Astrocyte of the spinal cord (primary cell): ENCODE measurements at regions not wholly inside any gene's neighbourhood (a gene's known extent, or its start where the extent isn't known, plus 50 kb on each side); places are given as distances from the start of the nearest gene placed in this dataset.
"Not testable (repeated sequence)": the region's sequence is repeated elsewhere in the genome, so short reads cannot be mapped to it uniquely, and the experiment has no call there.

Source experiments
- DNase-seq: peaks from one replicate; pipeline ENCODE4 v3.0.0; 2011; ENCODE audit warnings: low read depth, low spot score
- H3K4me3 ChIP-seq: 2 replicates; pipeline ENCODE4 v1.5.1; 2011; ENCODE audit warnings: low read depth, mild to moderate bottlenecking, low read length, moderate library complexity
- in situ Hi-C: cut with HindIII; loops from 2 replicates; pipeline ENCODE4 v1.10.0; 2017; ENCODE audit warnings: low sequenced_read_pairs
- TF ChIP-seq, protein P1 (sequence below): IDR thresholded peaks from 2 replicates; pipeline ENCODE4 v1.5.1; 2012; ENCODE audit warnings: low read depth, mild to moderate bottlenecking, low read length, inconsistent platforms

DNA sequence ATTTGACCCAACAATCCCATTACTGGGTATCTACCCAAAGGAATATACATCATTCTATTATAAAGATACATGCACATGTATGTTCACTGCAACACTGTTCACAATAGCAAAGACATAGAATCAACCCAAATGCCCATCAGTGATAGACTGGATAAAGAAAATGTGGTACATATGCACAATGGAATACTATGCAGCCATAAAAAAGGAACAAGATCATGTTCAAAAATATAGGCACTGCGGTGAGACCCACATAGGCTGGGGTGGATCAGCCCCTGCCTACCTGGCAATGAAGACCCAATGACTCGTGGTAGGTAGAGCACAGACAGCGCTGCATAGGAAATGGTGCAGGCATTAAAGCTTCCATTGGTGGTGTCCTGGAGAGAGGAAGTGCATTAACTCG is 88.6 kb upstream of the NFIL3 start:
- in situ Hi-C loops, H3K4me3 ChIP-seq, DNase-seq: not testable (repeated sequence)

DNA sequence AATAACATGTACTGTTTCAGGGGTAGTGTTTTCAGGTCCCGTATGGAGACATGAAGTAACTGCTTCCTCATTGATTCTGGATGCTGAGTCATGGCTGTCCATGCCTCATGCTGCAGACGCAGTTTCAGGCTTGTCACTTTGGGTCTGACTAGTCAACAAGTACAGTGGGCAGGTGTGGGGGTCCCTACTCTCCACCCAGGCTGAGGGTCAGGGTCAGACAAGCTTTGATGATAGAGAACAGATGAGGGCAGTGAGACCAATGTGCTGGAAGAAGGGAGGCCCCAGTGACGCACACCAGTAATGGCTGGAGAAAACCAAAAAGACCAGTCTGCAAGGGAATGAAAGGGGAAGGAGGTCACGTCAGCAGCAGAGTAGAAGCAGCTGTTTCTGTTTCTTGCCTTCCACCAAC is 80.0 kb upstream of the NFIL3 start:
- no peak for DNase-seq

DNA sequence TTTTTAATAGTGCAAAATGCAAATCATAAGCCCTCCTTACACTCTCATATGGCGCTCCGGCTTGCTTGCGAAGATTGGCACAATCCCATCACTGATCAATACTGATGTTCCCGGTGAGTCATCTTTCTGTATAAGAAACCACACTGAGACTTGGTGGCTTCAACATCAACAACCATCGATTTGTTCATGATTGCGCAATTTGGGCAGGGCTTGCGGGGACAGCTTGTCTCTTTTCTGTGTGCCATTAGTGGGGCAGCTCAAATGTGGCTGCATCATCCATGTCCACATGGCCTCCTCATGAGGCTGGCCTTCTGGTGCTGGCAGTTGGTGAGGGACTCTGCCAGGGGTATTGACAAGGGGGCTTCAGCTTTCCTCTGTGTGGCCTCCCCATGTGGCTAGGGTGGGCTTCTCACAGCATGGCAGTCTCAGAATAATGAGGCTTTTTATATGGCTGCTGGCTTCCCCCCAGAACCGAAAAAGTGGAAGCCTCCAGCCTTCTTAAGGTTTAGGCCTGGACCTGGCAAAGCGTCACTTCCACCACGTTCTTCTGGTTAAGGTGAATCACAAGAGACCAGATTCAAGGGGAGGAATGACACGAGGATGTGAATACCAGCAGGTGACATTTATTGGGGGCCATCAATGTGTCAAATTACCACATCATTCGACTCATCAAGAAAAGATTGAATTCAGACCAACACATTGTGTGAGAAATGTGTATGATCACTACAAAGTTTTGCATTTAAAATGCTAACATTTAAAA is 79.5 kb upstream of the NFIL3 start:
- no peak for DNase-seq
- no peak overlapping the region for H3K4me3 ChIP-seq
- TF ChIP-seq, protein P1, sequence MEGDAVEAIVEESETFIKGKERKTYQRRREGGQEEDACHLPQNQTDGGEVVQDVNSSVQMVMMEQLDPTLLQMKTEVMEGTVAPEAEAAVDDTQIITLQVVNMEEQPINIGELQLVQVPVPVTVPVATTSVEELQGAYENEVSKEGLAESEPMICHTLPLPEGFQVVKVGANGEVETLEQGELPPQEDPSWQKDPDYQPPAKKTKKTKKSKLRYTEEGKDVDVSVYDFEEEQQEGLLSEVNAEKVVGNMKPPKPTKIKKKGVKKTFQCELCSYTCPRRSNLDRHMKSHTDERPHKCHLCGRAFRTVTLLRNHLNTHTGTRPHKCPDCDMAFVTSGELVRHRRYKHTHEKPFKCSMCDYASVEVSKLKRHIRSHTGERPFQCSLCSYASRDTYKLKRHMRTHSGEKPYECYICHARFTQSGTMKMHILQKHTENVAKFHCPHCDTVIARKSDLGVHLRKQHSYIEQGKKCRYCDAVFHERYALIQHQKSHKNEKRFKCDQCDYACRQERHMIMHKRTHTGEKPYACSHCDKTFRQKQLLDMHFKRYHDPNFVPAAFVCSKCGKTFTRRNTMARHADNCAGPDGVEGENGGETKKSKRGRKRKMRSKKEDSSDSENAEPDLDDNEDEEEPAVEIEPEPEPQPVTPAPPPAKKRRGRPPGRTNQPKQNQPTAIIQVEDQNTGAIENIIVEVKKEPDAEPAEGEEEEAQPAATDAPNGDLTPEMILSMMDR: no peak
- in situ Hi-C loops: no loop called here

More for the DNA sequence above, 80.0 kb upstream of the NFIL3 start:
- no peak overlapping the region for H3K4me3 ChIP-seq
- TF ChIP-seq, protein P1: no peak
- in situ Hi-C loops: no loop called here

DNA sequence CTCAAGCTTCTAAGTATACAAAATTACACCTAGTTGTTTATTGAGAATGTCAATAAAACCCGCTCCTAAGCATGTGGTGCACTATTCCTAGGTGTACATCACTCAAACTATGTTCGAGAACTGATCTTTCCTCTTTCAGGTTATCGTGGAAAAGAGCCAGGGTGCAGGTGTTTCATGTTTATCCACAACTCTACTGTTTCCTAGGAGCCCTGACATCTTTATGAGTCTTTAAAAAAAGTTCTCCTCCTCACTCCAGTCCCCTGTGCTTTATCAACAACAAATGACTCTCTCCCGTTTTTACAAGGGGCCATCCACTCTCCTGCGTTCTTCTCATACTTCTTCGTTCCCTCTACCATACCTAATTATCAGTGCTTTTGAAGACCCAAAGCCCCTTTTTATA is 78.8 kb upstream of the NFIL3 start:
- in situ Hi-C loops: no loop called here
- DNase-seq: no peak
- no peak overlapping the region for H3K4me3 ChIP-seq
- TF ChIP-seq, protein P1: no peak

DNA sequence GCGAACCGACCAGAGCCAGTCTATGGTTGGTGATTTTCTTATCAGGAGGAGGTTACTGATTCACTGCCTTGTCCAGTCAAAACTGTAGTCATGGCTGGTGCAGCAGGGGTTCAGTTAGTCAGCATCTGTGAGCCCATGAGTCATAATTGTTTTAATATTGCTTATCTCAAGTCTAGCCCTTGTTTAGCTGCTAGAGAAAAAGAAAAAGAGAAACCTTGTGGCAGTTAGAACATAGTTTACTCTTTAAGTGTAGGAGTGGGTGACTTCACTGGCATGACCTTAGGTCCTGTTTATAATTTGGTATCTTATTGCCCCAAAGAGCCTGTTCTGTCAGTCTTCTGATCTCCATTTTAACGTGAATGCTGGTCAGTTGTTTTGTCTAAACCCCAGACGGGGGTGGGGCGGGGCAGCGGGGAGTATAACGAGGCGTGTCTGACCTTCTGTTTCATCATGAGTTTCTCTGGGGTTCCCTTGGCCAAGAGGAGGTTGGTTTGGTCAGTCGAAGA is 76.9 kb upstream of the NFIL3 start:
- DNase-seq: peak; percentile 93
- no peak overlapping the region for H3K4me3 ChIP-seq
- in situ Hi-C loops: no loop called here
- TF ChIP-seq, protein P1: no peak

DNA sequence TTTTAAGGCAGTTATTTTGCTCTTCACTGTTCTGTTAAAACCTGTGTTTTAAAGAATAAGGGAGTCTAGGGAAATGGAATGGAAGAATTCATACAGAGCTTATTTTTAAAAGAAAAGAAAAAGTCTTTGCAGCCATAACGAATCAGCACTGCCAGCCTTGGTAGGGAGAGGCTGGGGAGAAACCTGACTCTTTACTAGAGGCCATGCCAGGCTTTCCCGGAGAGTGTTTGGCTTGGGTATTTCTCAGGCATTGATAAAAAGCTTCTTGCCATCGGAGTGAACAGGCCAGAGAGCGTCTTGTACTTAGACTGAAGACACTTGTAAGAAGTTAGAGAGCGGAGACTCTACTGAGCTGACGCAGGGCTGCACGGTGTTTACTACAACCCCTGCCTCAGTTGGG is 72.7 kb upstream of the NFIL3 start:
- DNase-seq: peak; percentile 37
- in situ Hi-C loops: no loop called here
- TF ChIP-seq, protein P1: no peak
- no peak overlapping the region for H3K4me3 ChIP-seq

DNA sequence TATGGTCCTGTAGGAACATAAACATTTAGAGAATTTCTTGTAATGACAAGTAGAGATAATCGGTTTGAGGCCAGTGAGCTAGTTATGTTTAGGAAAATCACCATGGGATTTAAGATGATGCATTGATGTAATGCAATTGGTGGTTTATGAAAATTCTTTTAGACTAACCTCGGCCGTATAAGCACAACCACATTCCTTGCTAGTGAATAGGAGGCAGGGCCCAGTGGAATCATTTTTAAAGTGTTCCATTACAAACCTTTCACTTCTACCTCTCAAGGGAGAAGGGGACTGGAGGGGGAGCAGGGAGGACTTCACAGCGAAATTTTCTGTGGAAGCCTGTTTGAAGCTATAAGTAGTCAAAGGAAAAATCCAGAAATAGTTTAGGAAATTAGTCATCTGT is 71.8 kb upstream of the NFIL3 start:
- TF ChIP-seq, protein P1: no peak
- H3K4me3 ChIP-seq: no peak overlapping the region
- in situ Hi-C loops: no loop called here
- peak; percentile 97 for DNase-seq
